ENCODE measurements at regions not wholly inside any gene's neighbourhood (a gene's known extent, or its start where the extent isn't known, plus 50 kb on each side); places are given as distances from the start of the nearest gene placed in this dataset.

- TF ChIP-seq ZNF2 (tag by site-specific recombination; IDR thresholded peaks at IDR 0.05): no peak
- TF ChIP-seq YY1 (tag by site-specific recombination; IDR thresholded peaks at IDR 0.05): no peak
- no peak for TF ChIP-seq ZNF76 (tag by site-specific recombination; IDR thresholded peaks at IDR 0.05; ENCODE audit: borderline replicate concordance, low read depth)
- TF ChIP-seq ZNF302 (tag by site-specific recombination; IDR thresholded peaks at IDR 0.05; ENCODE audit: low read depth): no peak
- TF ChIP-seq, protein P1, sequence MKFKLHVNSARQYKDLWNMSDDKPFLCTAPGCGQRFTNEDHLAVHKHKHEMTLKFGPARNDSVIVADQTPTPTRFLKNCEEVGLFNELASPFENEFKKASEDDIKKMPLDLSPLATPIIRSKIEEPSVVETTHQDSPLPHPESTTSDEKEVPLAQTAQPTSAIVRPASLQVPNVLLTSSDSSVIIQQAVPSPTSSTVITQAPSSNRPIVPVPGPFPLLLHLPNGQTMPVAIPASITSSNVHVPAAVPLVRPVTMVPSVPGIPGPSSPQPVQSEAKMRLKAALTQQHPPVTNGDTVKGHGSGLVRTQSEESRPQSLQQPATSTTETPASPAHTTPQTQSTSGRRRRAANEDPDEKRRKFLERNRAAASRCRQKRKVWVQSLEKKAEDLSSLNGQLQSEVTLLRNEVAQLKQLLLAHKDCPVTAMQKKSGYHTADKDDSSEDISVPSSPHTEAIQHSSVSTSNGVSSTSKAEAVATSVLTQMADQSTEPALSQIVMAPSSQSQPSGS (tag by site-specific recombination; IDR thresholded peaks at IDR 0.05; ENCODE audit: low read depth): no peak
- TF ChIP-seq, protein P2, sequence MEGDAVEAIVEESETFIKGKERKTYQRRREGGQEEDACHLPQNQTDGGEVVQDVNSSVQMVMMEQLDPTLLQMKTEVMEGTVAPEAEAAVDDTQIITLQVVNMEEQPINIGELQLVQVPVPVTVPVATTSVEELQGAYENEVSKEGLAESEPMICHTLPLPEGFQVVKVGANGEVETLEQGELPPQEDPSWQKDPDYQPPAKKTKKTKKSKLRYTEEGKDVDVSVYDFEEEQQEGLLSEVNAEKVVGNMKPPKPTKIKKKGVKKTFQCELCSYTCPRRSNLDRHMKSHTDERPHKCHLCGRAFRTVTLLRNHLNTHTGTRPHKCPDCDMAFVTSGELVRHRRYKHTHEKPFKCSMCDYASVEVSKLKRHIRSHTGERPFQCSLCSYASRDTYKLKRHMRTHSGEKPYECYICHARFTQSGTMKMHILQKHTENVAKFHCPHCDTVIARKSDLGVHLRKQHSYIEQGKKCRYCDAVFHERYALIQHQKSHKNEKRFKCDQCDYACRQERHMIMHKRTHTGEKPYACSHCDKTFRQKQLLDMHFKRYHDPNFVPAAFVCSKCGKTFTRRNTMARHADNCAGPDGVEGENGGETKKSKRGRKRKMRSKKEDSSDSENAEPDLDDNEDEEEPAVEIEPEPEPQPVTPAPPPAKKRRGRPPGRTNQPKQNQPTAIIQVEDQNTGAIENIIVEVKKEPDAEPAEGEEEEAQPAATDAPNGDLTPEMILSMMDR (tag by site-specific recombination; IDR thresholded peaks at IDR 0.05): no peak
- no peak for TF ChIP-seq TSHZ1 (tag by site-specific recombination; IDR thresholded peaks at IDR 0.05; ENCODE audit: borderline replicate concordance)
- no peak for TF ChIP-seq ZNF391 (tag by site-specific recombination; IDR thresholded peaks at IDR 0.05; ENCODE audit: borderline replicate concordance, low read depth)
- no peak for TF ChIP-seq ZNF473 (tag by site-specific recombination; IDR thresholded peaks at IDR 0.05)
- TF ChIP-seq ZNF777 (tag by site-specific recombination; IDR thresholded peaks at IDR 0.05; ENCODE audit: borderline replicate concordance): no peak
- TF ChIP-seq ZNF132 (tag by site-specific recombination; IDR thresholded peaks at IDR 0.05; ENCODE audit: borderline replicate concordance): no peak
- TF ChIP-seq, protein P3, sequence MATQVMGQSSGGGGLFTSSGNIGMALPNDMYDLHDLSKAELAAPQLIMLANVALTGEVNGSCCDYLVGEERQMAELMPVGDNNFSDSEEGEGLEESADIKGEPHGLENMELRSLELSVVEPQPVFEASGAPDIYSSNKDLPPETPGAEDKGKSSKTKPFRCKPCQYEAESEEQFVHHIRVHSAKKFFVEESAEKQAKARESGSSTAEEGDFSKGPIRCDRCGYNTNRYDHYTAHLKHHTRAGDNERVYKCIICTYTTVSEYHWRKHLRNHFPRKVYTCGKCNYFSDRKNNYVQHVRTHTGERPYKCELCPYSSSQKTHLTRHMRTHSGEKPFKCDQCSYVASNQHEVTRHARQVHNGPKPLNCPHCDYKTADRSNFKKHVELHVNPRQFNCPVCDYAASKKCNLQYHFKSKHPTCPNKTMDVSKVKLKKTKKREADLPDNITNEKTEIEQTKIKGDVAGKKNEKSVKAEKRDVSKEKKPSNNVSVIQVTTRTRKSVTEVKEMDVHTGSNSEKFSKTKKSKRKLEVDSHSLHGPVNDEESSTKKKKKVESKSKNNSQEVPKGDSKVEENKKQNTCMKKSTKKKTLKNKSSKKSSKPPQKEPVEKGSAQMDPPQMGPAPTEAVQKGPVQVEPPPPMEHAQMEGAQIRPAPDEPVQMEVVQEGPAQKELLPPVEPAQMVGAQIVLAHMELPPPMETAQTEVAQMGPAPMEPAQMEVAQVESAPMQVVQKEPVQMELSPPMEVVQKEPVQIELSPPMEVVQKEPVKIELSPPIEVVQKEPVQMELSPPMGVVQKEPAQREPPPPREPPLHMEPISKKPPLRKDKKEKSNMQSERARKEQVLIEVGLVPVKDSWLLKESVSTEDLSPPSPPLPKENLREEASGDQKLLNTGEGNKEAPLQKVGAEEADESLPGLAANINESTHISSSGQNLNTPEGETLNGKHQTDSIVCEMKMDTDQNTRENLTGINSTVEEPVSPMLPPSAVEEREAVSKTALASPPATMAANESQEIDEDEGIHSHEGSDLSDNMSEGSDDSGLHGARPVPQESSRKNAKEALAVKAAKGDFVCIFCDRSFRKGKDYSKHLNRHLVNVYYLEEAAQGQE (tag by site-specific recombination; IDR thresholded peaks at IDR 0.05): no peak
Observed at GRCh38 chr20:9018346-9018745, 50.5 kb upstream of the PLCB4 start.

Measured in HEK293 (cell line).